ENCODE measurements at regions not wholly inside any gene's neighbourhood (a gene's known extent, or its start where the extent isn't known, plus 50 kb on each side); places are given as distances from the start of the nearest gene placed in this dataset.

GRCh38 chr13:74912898-74913297, 569.1 kb downstream of the TBC1D4 start:
- TF ChIP-seq, protein P1, sequence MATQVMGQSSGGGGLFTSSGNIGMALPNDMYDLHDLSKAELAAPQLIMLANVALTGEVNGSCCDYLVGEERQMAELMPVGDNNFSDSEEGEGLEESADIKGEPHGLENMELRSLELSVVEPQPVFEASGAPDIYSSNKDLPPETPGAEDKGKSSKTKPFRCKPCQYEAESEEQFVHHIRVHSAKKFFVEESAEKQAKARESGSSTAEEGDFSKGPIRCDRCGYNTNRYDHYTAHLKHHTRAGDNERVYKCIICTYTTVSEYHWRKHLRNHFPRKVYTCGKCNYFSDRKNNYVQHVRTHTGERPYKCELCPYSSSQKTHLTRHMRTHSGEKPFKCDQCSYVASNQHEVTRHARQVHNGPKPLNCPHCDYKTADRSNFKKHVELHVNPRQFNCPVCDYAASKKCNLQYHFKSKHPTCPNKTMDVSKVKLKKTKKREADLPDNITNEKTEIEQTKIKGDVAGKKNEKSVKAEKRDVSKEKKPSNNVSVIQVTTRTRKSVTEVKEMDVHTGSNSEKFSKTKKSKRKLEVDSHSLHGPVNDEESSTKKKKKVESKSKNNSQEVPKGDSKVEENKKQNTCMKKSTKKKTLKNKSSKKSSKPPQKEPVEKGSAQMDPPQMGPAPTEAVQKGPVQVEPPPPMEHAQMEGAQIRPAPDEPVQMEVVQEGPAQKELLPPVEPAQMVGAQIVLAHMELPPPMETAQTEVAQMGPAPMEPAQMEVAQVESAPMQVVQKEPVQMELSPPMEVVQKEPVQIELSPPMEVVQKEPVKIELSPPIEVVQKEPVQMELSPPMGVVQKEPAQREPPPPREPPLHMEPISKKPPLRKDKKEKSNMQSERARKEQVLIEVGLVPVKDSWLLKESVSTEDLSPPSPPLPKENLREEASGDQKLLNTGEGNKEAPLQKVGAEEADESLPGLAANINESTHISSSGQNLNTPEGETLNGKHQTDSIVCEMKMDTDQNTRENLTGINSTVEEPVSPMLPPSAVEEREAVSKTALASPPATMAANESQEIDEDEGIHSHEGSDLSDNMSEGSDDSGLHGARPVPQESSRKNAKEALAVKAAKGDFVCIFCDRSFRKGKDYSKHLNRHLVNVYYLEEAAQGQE (IDR thresholded peaks at IDR 0.05; ENCODE audit: insufficient read depth in 1 of 2, low read depth in 2 of 2, low read length in 1 of 2): no peak
- TF ChIP-seq, protein P2, sequence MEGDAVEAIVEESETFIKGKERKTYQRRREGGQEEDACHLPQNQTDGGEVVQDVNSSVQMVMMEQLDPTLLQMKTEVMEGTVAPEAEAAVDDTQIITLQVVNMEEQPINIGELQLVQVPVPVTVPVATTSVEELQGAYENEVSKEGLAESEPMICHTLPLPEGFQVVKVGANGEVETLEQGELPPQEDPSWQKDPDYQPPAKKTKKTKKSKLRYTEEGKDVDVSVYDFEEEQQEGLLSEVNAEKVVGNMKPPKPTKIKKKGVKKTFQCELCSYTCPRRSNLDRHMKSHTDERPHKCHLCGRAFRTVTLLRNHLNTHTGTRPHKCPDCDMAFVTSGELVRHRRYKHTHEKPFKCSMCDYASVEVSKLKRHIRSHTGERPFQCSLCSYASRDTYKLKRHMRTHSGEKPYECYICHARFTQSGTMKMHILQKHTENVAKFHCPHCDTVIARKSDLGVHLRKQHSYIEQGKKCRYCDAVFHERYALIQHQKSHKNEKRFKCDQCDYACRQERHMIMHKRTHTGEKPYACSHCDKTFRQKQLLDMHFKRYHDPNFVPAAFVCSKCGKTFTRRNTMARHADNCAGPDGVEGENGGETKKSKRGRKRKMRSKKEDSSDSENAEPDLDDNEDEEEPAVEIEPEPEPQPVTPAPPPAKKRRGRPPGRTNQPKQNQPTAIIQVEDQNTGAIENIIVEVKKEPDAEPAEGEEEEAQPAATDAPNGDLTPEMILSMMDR (IDR thresholded peaks at IDR 0.05): no peak
- no peak for TF ChIP-seq SIN3A (IDR thresholded peaks at IDR 0.05; ENCODE audit: borderline replicate concordance, insufficient read depth, low read depth, low read length)

All from Panc1 (cell line).